Thyroid gland (tissue), 4 donors: ENCODE measurements at regions not wholly inside any gene's neighbourhood (a gene's known extent, or its start where the extent isn't known, plus 50 kb on each side); places are given as distances from the start of the nearest gene placed in this dataset.

Source experiments
- DNase-seq, 2 donors: peaks; one replicate each; pipeline ENCODE4 v3.0.0-alpha.2; 2019
- H3K27ac ChIP-seq, 3 donors: fragments of 200-600 bp; sonication (generic); 1 replicate in 2 of 3; 2 replicates in 1 of 3; pipeline ENCODE4 v1.5.1; 2016 to 2019; ENCODE audit warnings: mild to moderate bottlenecking in 1 of 3, moderate library complexity in 1 of 3
- H3K27me3 ChIP-seq: fragments of 200-600 bp; sonication (generic); one replicate; pipeline ENCODE4 v1.5.1; 2019
- H3K36me3 ChIP-seq, 2 donors: fragments of 200-600 bp; sonication (generic); one replicate each; pipeline ENCODE4 v1.5.1; 2016 to 2019
- H3K4me1 ChIP-seq, 2 donors: fragments of 200-600 bp; sonication (generic); one replicate each; pipeline ENCODE4 v1.5.1; 2017 to 2019
- H3K4me3 ChIP-seq, 3 donors: fragments of 200-600 bp; sonication (generic); replicated peaks in 1 of 3; 1 replicate in 2 of 3; 2 replicates in 1 of 3; pipeline ENCODE4 v1.5.1; 2016; ENCODE audit warnings: mild to moderate bottlenecking in 1 of 3
- H3K9me3 ChIP-seq: fragments of 200-600 bp; sonication (generic); one replicate; pipeline ENCODE4 v1.5.1; 2017
- CTCF ChIP-seq, 6 experiments: fragments of 200-600 bp in 3 of 6; fragments of 450-650 bp in 3 of 6; sonication (generic) in 3 of 6; IDR thresholded peaks; one replicate each; pipeline ENCODE4 v1.5.1; 2016 to 2019; ENCODE audit warnings: antibody characterized with exemption in 6 of 6, mild to moderate bottlenecking in 2 of 6, inconsistent platforms in 1 of 6, moderate library complexity in 1 of 6
- POLR2A ChIP-seq, 2 donors: fragments of 450-650 bp; IDR thresholded peaks; one replicate each; pipeline ENCODE4 v1.6.1; 2017; ENCODE audit warnings: antibody characterized with exemption in 2 of 2, mild to moderate bottlenecking in 2 of 2, moderate library complexity in 1 of 2
- WGBS, 2 donors: methylation state at CpG; one replicate each; pipeline ENCODE4 v1.1.5; 2017; 5-methylcytosine and 5-hydroxymethylcytosine counted together
- intact Hi-C: fragments of 100-400 bp; cut with DNase I; formaldehyde crosslinking; loops from one replicate; pipeline ENCODE4 v1.15.1; 2023

GRCh38 chr12:107557026-107557425 lies 128.6 kb upstream of the PWP1 start:
- TF ChIP-seq POLR2A (IDR thresholded peaks at IDR 0.05) = no peak
- TF ChIP-seq CTCF (IDR thresholded peaks at IDR 0.05) = no peak
- H3K4me1 ChIP-seq = peaks cover 16 to 26% of the 10 kb centered on the region in 2 donors
- no peak overlapping the region for H3K4me3 ChIP-seq
- 93 to 94% methylated on average over 5 of the region's 5 CpGs for WGBS, 2 donors
- intact Hi-C loops = no loop called here
- H3K27me3 ChIP-seq = no peaks in the 10 kb centered on the region
- DNase-seq = no peak
- H3K36me3 ChIP-seq = no peaks in the 10 kb centered on the region
- H3K27ac ChIP-seq = no peak overlapping the region
- no peaks in the 10 kb centered on the region for H3K9me3 ChIP-seq

GRCh38 chr12:107557589-107558100 lies 128.0 kb upstream of the PWP1 start:
- DNase-seq = no peak
- H3K4me3 ChIP-seq = no peak overlapping the region
- H3K4me1 ChIP-seq = peaks cover 16 to 26% of the 10 kb centered on the region in 2 donors
- TF ChIP-seq POLR2A (IDR thresholded peaks at IDR 0.05) (no peak), CTCF (IDR thresholded peaks at IDR 0.05) (no peak)
- intact Hi-C loops = no loop called here
- H3K9me3 ChIP-seq = no peaks in the 10 kb centered on the region
- 79 to 81% methylated on average over 4 of the region's 4 CpGs for WGBS, 2 donors
- H3K27me3 ChIP-seq = no peaks in the 10 kb centered on the region
- H3K36me3 ChIP-seq = no peaks in the 10 kb centered on the region
- H3K27ac ChIP-seq = peak overlapping the region; percentile 34 to 73 (median 37)

GRCh38 chr12:107558141-107558815 lies 127.3 kb upstream of the PWP1 start:
- Histone ChIP-seq H3K4me1 (peaks cover 16 to 28% of the 10 kb centered on the region in 2 donors), H3K36me3 (no peaks in the 10 kb centered on the region), H3K27me3 (no peaks in the 10 kb centered on the region), H3K4me3 (no peak overlapping the region), H3K27ac (peak overlapping the region; percentile 34 to 73 (median 49)), H3K9me3 (no peaks in the 10 kb centered on the region)
- WGBS, 2 donors = 48 to 51% methylated on average over 9 of the region's 9 CpGs
- intact Hi-C loops = no loop called here
- DNase-seq = peak; percentile 83 to 85
- TF ChIP-seq POLR2A (IDR thresholded peaks at IDR 0.05) = peak in 1 of 2 donors; percentile 24
- no peak for TF ChIP-seq CTCF (IDR thresholded peaks at IDR 0.05)

GRCh38 chr12:107558816-107559382 lies 126.7 kb upstream of the PWP1 start:
- peak overlapping the region in 2 of 3 donors; percentile 49 to 73 for H3K27ac ChIP-seq
- no peak for DNase-seq
- no peak overlapping the region for H3K4me3 ChIP-seq
- no peaks in the 10 kb centered on the region for H3K9me3 ChIP-seq
- TF ChIP-seq POLR2A (IDR thresholded peaks at IDR 0.05) (no peak), CTCF (IDR thresholded peaks at IDR 0.05) (no peak)
- H3K4me1 ChIP-seq = peaks cover 20 to 34% of the 10 kb centered on the region in 2 donors
- WGBS, 2 donors = 49 to 58% methylated on average over 5 of the region's 5 CpGs
- no peaks in the 10 kb centered on the region for H3K27me3 ChIP-seq
- H3K36me3 ChIP-seq = no peaks in the 10 kb centered on the region
- intact Hi-C loops = no loop called here
